ENCODE measurements at regions not wholly inside any gene's neighbourhood (a gene's known extent, or its start where the extent isn't known, plus 50 kb on each side); places are given as distances from the start of the nearest gene placed in this dataset.
"Not testable (repeated sequence)": the region's sequence is repeated elsewhere in the genome, so short reads cannot be mapped to it uniquely, and the experiment has no call there.

DNA sequence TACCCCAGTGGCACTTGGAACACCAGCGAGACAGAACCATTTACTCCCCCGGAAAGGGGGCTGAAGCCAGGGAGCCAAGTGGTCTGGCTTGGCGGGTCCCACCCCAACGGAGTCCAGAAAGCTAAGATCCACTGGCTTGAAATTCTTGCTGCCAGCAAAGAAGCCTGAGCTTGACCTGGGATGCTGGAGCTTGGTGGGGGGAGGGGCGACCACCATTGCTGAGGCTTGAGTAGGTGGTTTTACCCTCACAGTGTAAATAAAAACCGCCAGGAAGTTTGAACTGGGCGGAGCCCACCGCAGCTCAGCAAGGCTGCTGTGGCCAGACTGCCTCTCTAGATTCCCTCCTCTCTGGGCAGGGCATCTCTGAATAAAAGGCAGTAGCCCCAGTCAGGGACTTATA, 62.8 kb downstream of the RPS24 start:
- not testable (repeated sequence) for H3K36me3 ChIP-seq (replicated peaks in 1 of 2; ENCODE audit: control insufficient read depth in 2 of 2, insufficient read depth in 2 of 2, low read length in 2 of 2); H2AK5ac ChIP-seq (ENCODE audit: low read depth, low read length); H3K4me1 ChIP-seq (ENCODE audit: control insufficient read depth in 2 of 2, insufficient read depth in 1 of 2, low read depth in 1 of 2, low read length in 2 of 2); H3K4me2 ChIP-seq (ENCODE audit: insufficient read depth, low read length, poor library complexity, severe bottlenecking); H3K9me3 ChIP-seq (replicated peaks in 1 of 2; ENCODE audit: control insufficient read depth in 2 of 2, insufficient read depth in 1 of 2, low read depth in 1 of 2, low read length in 2 of 2); DNase-seq (ENCODE audit: low spot score); H3K4ac ChIP-seq (ENCODE audit: low read length); H3K23ac ChIP-seq (ENCODE audit: low read depth, low read length, poor library complexity); H2BK12ac ChIP-seq (ENCODE audit: low read length); H2AFZ ChIP-seq (ENCODE audit: low read length); H3K27ac ChIP-seq (replicated peaks; ENCODE audit: low read length); H3K27me3 ChIP-seq (ENCODE audit: control insufficient read depth in 3 of 3, insufficient read depth in 3 of 3, low read depth in 1 of 3, low read length in 3 of 3); H3K18ac ChIP-seq (ENCODE audit: low read length); H3K14ac ChIP-seq (ENCODE audit: low read length); H2BK15ac ChIP-seq (ENCODE audit: low read length); H2BK5ac ChIP-seq (ENCODE audit: low read length); H3K9ac ChIP-seq (ENCODE audit: low read depth, low read length, poor library complexity); H4K91ac ChIP-seq (ENCODE audit: low read depth, low read length, poor library complexity); H2BK120ac ChIP-seq (ENCODE audit: low read depth, low read length); H3K4me3 ChIP-seq (ENCODE audit: low read length in 2 of 2); H4K8ac ChIP-seq (ENCODE audit: low read depth, low read length); H3K79me1 ChIP-seq (ENCODE audit: low read depth, low read length)
- WGBS, 2 donors (ENCODE audit: extremely low coverage in 2 of 2, insufficient read length in 2 of 2, insufficient replicate concordance in 1 of 2), result no CpG with 5 or more reads among the region's 8 CpGs

GRCh38 chr10:78102593-78102992, 68.9 kb downstream of the RPS24 start:
- not testable (repeated sequence) for H3K4ac ChIP-seq (ENCODE audit: low read length); H3K27me3 ChIP-seq (ENCODE audit: control insufficient read depth in 3 of 3, insufficient read depth in 3 of 3, low read depth in 1 of 3, low read length in 3 of 3); H3K9ac ChIP-seq (ENCODE audit: low read depth, low read length, poor library complexity); H2BK5ac ChIP-seq (ENCODE audit: low read length); H3K27ac ChIP-seq (replicated peaks; ENCODE audit: low read length); H3K4me3 ChIP-seq (ENCODE audit: low read length in 2 of 2); H3K18ac ChIP-seq (ENCODE audit: low read length); H4K91ac ChIP-seq (ENCODE audit: low read depth, low read length, poor library complexity); H3K23ac ChIP-seq (ENCODE audit: low read depth, low read length, poor library complexity); H3K79me1 ChIP-seq (ENCODE audit: low read depth, low read length); H2BK120ac ChIP-seq (ENCODE audit: low read depth, low read length); H4K8ac ChIP-seq (ENCODE audit: low read depth, low read length); H2BK15ac ChIP-seq (ENCODE audit: low read length); H3K9me3 ChIP-seq (replicated peaks in 1 of 2; ENCODE audit: control insufficient read depth in 2 of 2, insufficient read depth in 1 of 2, low read depth in 1 of 2, low read length in 2 of 2); H2AFZ ChIP-seq (ENCODE audit: low read length); H3K4me2 ChIP-seq (ENCODE audit: insufficient read depth, low read length, poor library complexity, severe bottlenecking); H2BK12ac ChIP-seq (ENCODE audit: low read length); H3K4me1 ChIP-seq (ENCODE audit: control insufficient read depth in 2 of 2, insufficient read depth in 1 of 2, low read depth in 1 of 2, low read length in 2 of 2); DNase-seq (ENCODE audit: low spot score); H3K36me3 ChIP-seq (replicated peaks in 1 of 2; ENCODE audit: control insufficient read depth in 2 of 2, insufficient read depth in 2 of 2, low read length in 2 of 2); H2AK5ac ChIP-seq (ENCODE audit: low read depth, low read length); H3K14ac ChIP-seq (ENCODE audit: low read length)
- WGBS, 2 donors (ENCODE audit: extremely low coverage in 2 of 2, insufficient read length in 2 of 2, insufficient replicate concordance in 1 of 2), result no CpG with 5 or more reads among the region's 2 CpGs

DNA sequence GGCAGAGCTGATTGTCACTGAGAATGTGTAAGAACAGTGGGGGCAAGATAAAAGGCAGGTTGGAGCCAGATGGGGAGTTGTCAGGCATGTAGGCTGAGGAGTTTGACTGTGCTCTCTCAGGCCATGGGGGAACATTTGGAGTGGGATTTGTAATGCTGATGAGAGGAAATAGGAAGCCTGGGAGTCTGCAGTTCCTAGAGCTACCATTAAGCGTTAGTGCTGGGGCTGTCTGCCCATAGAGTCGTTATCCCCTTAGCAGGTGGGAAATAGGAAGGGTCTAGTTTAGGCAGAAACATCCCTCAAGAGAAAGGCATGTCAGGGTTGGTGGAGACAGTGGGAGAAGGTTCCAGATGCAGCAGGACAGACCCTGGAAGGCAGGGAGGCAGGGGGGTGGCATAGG, 75.5 kb downstream of the RPS24 start:
- Histone ChIP-seq H2AK5ac (ENCODE audit: low read depth, low read length) (no peak overlapping the region), H3K27ac (replicated peaks; ENCODE audit: low read length) (no peak overlapping the region), H3K9me3 (replicated peaks in 1 of 2; ENCODE audit: control insufficient read depth in 2 of 2, insufficient read depth in 1 of 2, low read depth in 1 of 2, low read length in 2 of 2) (peaks cover 0 to 1% of the 10 kb centered on the region in 2 donors), H3K23ac (ENCODE audit: low read depth, low read length, poor library complexity) (no peak overlapping the region), H2BK5ac (ENCODE audit: low read length) (no peak overlapping the region), H2BK12ac (ENCODE audit: low read length) (no peak overlapping the region), H3K4me1 (ENCODE audit: control insufficient read depth in 2 of 2, insufficient read depth in 1 of 2, low read depth in 1 of 2, low read length in 2 of 2) (peaks cover 0 to 7% of the 10 kb centered on the region in 2 donors), H3K79me1 (ENCODE audit: low read depth, low read length) (no peaks in the 10 kb centered on the region), H3K36me3 (replicated peaks in 1 of 2; ENCODE audit: control insufficient read depth in 2 of 2, insufficient read depth in 2 of 2, low read length in 2 of 2) (no peaks in the 10 kb centered on the region), H2BK120ac (ENCODE audit: low read depth, low read length) (no peak overlapping the region), H3K14ac (ENCODE audit: low read length) (no peak overlapping the region), H3K18ac (ENCODE audit: low read length) (no peak overlapping the region), H3K4ac (ENCODE audit: low read length) (no peak overlapping the region), H3K9ac (ENCODE audit: low read depth, low read length, poor library complexity) (no peak overlapping the region), H2BK15ac (ENCODE audit: low read length) (no peak overlapping the region), H4K91ac (ENCODE audit: low read depth, low read length, poor library complexity) (no peak overlapping the region), H3K4me2 (ENCODE audit: insufficient read depth, low read length, poor library complexity, severe bottlenecking) (no peak overlapping the region), H4K8ac (ENCODE audit: low read depth, low read length) (no peak overlapping the region), H3K4me3 (ENCODE audit: low read length in 2 of 2) (no peak overlapping the region), H3K27me3 (ENCODE audit: control insufficient read depth in 3 of 3, insufficient read depth in 3 of 3, low read depth in 1 of 3, low read length in 3 of 3) (peaks cover 0 to 14% (median 0%) of the 10 kb centered on the region in 3 experiments), H2AFZ (ENCODE audit: low read length) (no peak overlapping the region)
- no CpG with 5 or more reads among the region's 2 CpGs for WGBS, 2 donors (ENCODE audit: extremely low coverage in 2 of 2, insufficient read length in 2 of 2, insufficient replicate concordance in 1 of 2)
- DNase-seq (ENCODE audit: low spot score), result no peak

- Histone ChIP-seq H3K18ac (ENCODE audit: low read length) (no peak overlapping the region), H2AFZ (ENCODE audit: low read length) (no peak overlapping the region), H3K27ac (replicated peaks; ENCODE audit: low read length) (no peak overlapping the region)
Observed at GRCh38 chr10:78115135-78115853, 81.6 kb downstream of the RPS24 start.

More at GRCh38 chr10:78115135-78115853, 81.6 kb downstream of the RPS24 start:
- Histone ChIP-seq H2AK5ac (ENCODE audit: low read depth, low read length) (no peak overlapping the region), H3K14ac (ENCODE audit: low read length) (no peak overlapping the region), H3K79me1 (ENCODE audit: low read depth, low read length) (no peaks in the 10 kb centered on the region), H4K8ac (ENCODE audit: low read depth, low read length) (no peak overlapping the region), H3K4me1 (ENCODE audit: control insufficient read depth in 2 of 2, insufficient read depth in 1 of 2, low read depth in 1 of 2, low read length in 2 of 2) (peaks cover 0 to 4% of the 10 kb centered on the region in 2 donors), H3K23ac (ENCODE audit: low read depth, low read length, poor library complexity) (no peak overlapping the region), H3K27me3 (ENCODE audit: control insufficient read depth in 3 of 3, insufficient read depth in 3 of 3, low read depth in 1 of 3, low read length in 3 of 3) (peaks cover 0 to 30% (median 0%) of the 10 kb centered on the region in 3 experiments), H2BK15ac (ENCODE audit: low read length) (no peak overlapping the region), H2BK12ac (ENCODE audit: low read length) (no peak overlapping the region), H3K4me2 (ENCODE audit: insufficient read depth, low read length, poor library complexity, severe bottlenecking) (no peak overlapping the region), H3K4ac (ENCODE audit: low read length) (no peak overlapping the region), H4K91ac (ENCODE audit: low read depth, low read length, poor library complexity) (peak overlapping the region; percentile 10), H2BK120ac (ENCODE audit: low read depth, low read length) (no peak overlapping the region), H2BK5ac (ENCODE audit: low read length) (no peak overlapping the region), H3K36me3 (replicated peaks in 1 of 2; ENCODE audit: control insufficient read depth in 2 of 2, insufficient read depth in 2 of 2, low read length in 2 of 2) (no peaks in the 10 kb centered on the region), H3K9me3 (replicated peaks in 1 of 2; ENCODE audit: control insufficient read depth in 2 of 2, insufficient read depth in 1 of 2, low read depth in 1 of 2, low read length in 2 of 2) (no peaks in the 10 kb centered on the region), H3K9ac (ENCODE audit: low read depth, low read length, poor library complexity) (no peak overlapping the region), H3K4me3 (ENCODE audit: low read length in 2 of 2) (no peak overlapping the region)
- no peak for DNase-seq (ENCODE audit: low spot score)
- WGBS, 2 donors (ENCODE audit: extremely low coverage in 2 of 2, insufficient read length in 2 of 2, insufficient replicate concordance in 1 of 2), result no CpG with 5 or more reads among the region's 7 CpGs

All from neuronal stem cell (in vitro differentiated cells).